ENCODE measurements at regions not wholly inside any gene's neighbourhood (a gene's known extent, or its start where the extent isn't known, plus 50 kb on each side); places are given as distances from the start of the nearest gene placed in this dataset.
"Not testable (repeated sequence)": the region's sequence is repeated elsewhere in the genome, so short reads cannot be mapped to it uniquely, and the experiment has no call there.

GRCh38 chr1:61028136-61028535 is 54.2 kb upstream of the NFIA start:
- intact Hi-C loops (cut with DNase I): no loop called here
- no peak for ATAC-seq
- no peak for DNase-seq

- ATAC-seq: not testable (repeated sequence)
Measured at GRCh38 chr1:61018068-61018467, 64.3 kb upstream of the NFIA start.

DNA sequence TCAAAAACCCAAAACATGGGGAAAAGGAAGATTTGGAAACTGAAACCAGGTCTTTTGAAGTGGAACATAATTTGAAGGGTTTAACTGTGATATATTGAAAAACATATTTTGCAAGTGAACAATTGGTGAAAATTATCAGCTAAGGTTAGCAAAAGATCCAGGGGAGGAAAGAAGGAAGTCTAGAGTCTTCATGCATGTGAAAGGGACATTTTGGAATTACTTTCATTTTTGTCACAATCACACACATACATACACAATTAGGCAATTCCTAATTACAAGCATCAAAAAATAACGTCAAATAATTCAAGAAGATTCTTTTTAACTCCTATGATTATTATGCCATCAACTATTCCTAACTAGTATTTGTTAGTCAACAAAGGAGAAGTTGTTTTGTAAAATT is 64.7 kb upstream of the NFIA start:
- intact Hi-C loops (cut with DNase I): no loop called here

More at GRCh38 chr1:61018068-61018467, 64.3 kb upstream of the NFIA start:
- DNase-seq; intact Hi-C loops (cut with DNase I): not testable (repeated sequence)

GRCh38 chr1:61013946-61014667 is 68.3 kb upstream of the NFIA start:
- DNase-seq (no peak), ATAC-seq (no peak)
- intact Hi-C loops (cut with DNase I): no loop called here

More for the DNA sequence above, 64.7 kb upstream of the NFIA start:
- ATAC-seq: no peak
- DNase-seq: no peak

DNA sequence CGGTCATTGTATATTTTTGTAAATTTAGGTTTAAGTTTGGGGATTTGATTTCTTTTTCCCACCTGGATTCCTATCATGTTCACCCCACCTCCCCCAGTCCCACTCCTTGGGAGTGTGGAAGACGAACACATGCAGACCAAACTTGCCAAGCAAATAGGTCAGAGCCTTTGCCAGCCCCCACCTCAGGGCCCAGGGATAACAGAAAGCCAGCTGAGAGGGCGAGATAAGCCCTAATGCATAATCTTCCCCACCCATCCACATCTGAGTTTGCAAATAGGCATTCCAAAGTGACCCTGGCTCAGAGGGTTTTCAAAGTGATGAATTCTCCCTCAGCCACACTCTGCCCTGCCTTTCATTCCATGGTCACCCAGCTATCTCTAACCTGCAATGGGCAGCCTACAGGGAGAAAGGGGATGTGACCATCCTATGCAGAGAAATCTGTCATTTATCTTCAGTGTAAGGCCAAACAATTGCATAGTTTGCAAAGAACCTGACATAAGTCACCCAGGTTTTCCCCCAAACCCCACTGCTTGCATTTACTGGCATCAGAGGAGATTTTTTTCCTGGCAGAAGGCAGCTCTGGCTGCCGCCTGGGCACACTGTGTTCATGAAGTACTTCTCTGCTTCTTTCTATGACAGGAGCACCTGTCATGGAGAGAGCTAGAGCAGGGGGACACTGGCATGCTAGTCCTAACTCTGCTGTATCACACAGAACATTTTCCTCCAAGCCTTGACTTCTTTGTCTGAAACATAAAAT is 69.0 kb upstream of the NFIA start:
- DNase-seq (no peak), ATAC-seq (peak in 1 of 2 donors; percentile 40)
- intact Hi-C loops (cut with DNase I): no loop called here

DNA sequence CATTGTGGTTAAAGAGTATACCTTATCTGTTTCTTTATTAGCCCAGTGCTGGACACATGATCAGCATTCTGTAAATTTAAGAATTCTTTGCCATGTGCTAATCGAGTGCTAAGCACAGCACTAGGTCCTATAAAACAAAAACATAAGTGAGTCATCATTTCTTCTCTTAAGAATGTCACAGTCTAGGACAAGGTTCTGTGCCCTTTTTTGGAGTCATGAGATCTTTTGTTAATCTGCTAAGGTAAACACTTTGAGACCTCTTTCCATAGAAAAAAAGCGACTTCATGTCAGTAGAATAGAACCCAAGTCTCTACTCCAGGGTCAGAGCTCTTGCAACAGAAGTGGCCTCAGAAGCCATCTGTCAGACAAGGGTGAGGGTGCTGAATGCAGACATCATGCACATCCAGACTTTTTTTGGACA is 70.0 kb upstream of the NFIA start:
- ATAC-seq (no peak), DNase-seq (no peak)
- intact Hi-C loops (cut with DNase I): no loop called here

- intact Hi-C loops (cut with DNase I): no loop called here
- ATAC-seq (no peak), DNase-seq (peak; percentile 29)
Measured at GRCh38 chr1:61011561-61012263, 70.6 kb upstream of the NFIA start.

DNA sequence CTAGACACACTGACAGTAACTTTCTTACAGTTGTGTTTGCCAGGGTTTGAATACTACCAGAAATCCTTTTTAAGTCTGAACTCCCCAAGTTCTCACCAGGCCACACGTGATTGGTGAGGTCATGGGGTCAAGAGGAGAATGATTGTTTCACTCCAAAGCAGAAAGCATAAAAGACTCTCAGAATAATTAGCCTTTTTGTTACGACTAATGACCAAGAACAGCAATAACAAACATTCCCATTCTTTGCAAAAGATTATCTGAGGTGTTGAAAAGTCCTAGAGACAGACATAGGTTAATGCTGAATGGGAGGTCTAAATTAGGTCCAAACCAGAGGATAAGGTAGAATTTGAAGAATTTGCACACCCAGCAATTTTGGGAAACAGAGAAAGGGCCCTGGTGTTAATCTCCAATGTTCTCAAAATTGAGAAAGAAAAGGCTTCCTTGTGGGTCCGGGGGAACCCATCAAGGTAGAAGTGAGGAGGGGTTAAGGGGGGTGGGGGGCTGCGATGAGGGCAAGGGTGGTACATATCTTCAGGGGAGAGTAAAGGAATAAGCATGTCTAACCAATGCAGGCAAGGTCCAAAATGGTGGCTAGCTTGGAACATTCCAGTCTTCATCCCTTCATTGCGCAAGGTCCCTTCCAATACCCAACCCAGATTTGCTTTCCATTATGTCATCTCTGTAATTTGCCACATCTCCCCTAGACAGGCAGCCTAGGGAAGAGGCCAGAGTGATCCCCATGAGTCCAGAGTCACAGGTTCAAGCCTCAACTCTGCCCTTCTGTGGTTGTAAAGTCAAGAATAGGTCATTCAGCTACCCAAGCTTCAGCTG is 74.6 kb upstream of the NFIA start:
- ATAC-seq (no peak), DNase-seq (no peak)
- intact Hi-C loops (cut with DNase I): no loop called here

- ATAC-seq (no peak), DNase-seq (no peak)
- intact Hi-C loops (cut with DNase I): no loop called here
Measured at GRCh38 chr1:61005614-61006580, 76.5 kb upstream of the NFIA start.

GRCh38 chr1:61004262-61005003 is 77.9 kb upstream of the NFIA start:
- DNase-seq: no peak
- peak; percentile 38 to 44 for ATAC-seq
- intact Hi-C loops (cut with DNase I): no loop called here

- DNase-seq: no peak
- ATAC-seq: no peak
- intact Hi-C loops (cut with DNase I): no loop called here
Measured at GRCh38 chr1:61000327-61000726, 82.0 kb upstream of the NFIA start.

DNA sequence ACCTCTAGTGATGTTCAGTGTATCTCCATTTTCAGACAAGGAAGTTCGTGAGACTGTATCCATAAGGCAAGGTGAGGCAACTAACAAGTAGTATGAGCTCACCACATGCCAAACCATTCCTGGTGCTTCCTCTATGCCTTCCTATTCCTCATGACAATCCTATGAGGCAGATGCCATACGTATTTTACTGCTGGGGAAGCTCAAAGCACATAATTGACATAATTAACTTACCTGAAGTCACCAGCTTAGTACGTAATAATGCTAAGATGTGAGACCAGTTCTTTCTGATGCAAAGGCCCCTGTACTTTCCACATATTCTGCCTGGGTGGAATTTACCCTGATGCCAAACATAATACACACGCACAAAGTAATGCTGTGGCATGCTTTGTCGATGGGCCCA is 83.6 kb upstream of the NFIA start:
- no peak for ATAC-seq
- no peak for DNase-seq
- intact Hi-C loops (cut with DNase I): no loop called here

DNA sequence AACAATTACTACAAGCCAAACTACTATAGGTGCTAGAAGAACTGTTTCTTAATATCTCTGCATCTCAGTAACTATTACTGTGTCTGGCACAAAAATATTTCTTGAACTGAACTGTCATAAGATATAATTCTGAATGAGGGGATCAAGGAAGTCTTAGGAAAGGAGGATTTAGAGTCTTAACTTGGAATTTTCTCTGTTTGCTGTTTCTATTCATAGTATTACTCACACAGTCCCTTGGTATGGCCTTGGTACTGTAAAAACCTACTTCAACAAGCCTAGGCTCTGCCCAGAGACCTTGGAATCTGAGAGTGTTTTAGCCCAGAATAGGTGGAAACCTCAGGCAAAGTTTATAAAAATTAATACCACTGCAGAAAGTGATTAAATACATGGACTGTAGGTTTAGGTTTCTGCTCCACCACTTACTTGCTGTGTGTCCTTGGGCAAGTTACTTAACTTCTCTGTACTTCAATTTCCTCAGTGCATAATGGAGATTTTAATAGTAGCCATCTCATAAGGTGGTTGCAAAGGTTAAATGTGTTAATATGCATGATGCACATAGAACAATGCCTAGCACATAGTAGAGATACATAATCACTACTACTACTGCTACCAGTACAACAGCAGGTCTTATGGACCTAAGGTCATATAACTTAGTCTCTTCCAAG is 87.4 kb upstream of the NFIA start:
- intact Hi-C loops (cut with DNase I): no loop called here
- DNase-seq (no peak), ATAC-seq (no peak)

- intact Hi-C loops (cut with DNase I): no loop called here
- ATAC-seq (no peak), DNase-seq (no peak)
Measured at GRCh38 chr1:60994369-60994768, 88.0 kb upstream of the NFIA start.

DNA sequence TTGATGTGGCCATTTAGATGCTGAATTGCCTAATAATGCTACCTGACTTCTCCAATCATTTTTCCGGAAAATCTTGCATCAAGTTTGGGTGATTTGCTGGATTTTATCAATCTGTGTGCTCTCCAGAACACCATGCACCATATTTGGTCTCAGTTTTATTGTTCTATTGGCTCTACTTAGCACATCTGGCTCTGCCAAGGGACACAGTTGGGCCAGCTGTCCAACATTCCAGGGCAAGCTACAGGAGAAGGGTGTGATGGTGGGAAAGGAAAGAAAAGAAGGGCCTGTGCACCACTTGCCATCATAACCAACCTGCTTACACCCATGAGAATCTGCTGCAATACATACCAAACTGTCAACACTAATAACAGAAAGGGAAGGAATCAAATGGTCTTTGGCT is 90.2 kb upstream of the NFIA start:
- DNase-seq: no peak
- no peak for ATAC-seq
- intact Hi-C loops (cut with DNase I): no loop called here

DNA sequence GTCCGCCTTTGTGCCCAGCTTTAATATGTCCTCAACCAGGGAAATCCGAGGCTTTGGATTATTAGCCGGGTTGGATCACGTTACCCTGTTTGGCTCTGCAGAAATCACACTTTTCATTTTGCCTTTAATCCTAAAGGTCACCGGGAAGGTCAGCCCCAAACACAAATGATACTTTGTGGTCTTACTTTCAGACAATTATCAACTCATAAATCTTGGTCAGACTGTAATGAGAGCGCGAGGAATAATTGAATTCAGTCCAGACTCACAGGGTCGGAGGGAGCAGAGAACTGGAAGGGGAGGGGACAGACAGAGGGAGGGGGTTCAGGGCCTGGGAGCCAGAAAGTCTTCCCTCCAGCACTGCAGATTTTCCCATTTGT is 91.7 kb upstream of the NFIA start:
- DNase-seq (no peak), ATAC-seq (no peak)
- intact Hi-C loops (cut with DNase I): no loop called here
